Liver (tissue), 8 donors: ENCODE measurements at regions not wholly inside any gene's neighbourhood (a gene's known extent, or its start where the extent isn't known, plus 50 kb on each side); places are given as distances from the start of the nearest gene placed in this dataset.

Source experiments
- DNase-seq: peaks from one replicate; pipeline ENCODE4 v3.0.0-alpha.2; 2017; ENCODE audit warnings: low spot score
- H3K27ac ChIP-seq, 2 donors: one replicate each; pipeline ENCODE4 v1.7.0; 2013; ENCODE audit warnings: inconsistent platforms in 2 of 2, low read length in 2 of 2, control low read depth in 1 of 2, low read depth in 1 of 2, mild to moderate bottlenecking in 1 of 2
- H3K27me3 ChIP-seq, 4 donors: one replicate each; pipeline versions ENCODE4 v1.6.1 to v1.7.0; 2013; ENCODE audit warnings: low read length in 3 of 4, inconsistent platforms in 1 of 4, mild to moderate bottlenecking in 1 of 4, moderate library complexity in 1 of 4; ENCODE audit not compliant: control insufficient read depth in 4 of 4, insufficient read depth in 4 of 4
- H3K36me3 ChIP-seq, 4 donors: one replicate each; pipeline versions ENCODE4 v1.6.1 to v1.7.0; 2013; ENCODE audit warnings: low read length in 3 of 4, mild to moderate bottlenecking in 3 of 4, low read depth in 1 of 4, moderate library complexity in 1 of 4; ENCODE audit not compliant: control insufficient read depth in 4 of 4, insufficient read depth in 3 of 4
- H3K4me1 ChIP-seq, 4 donors: one replicate each; pipeline versions ENCODE4 v1.6.1 to v1.7.0; 2013; ENCODE audit warnings: low read length in 3 of 4, mild to moderate bottlenecking in 3 of 4, moderate library complexity in 1 of 4; ENCODE audit not compliant: control insufficient read depth in 4 of 4, insufficient read depth in 4 of 4
- H3K4me3 ChIP-seq, 3 donors: one replicate each; pipeline versions ENCODE4 v1.6.1 to v1.7.0; 2013; ENCODE audit warnings: low read length in 3 of 3, control low read depth in 1 of 3, low read depth in 1 of 3, mild to moderate bottlenecking in 1 of 3
- H3K9ac ChIP-seq, 2 donors: one replicate each; pipeline ENCODE4 v1.7.0; 2013; ENCODE audit warnings: low read length in 2 of 2, mild to moderate bottlenecking in 2 of 2, moderate library complexity in 2 of 2, control low read depth in 1 of 2, low read depth in 1 of 2
- H3K9me3 ChIP-seq, 4 donors: one replicate each; pipeline versions ENCODE4 v1.6.1 to v1.7.0; 2013; ENCODE audit warnings: low read length in 3 of 4; ENCODE audit not compliant: control insufficient read depth in 4 of 4
- EGR1 ChIP-seq, 2 donors: IDR thresholded peaks; 2 replicates each; pipeline ENCODE4 v1.6.1; 2016 to 2018; ENCODE audit warnings: antibody characterized with exemption in 2 of 2, low read depth in 2 of 2
- FOXA1 ChIP-seq: IDR thresholded peaks from 2 replicates; pipeline ENCODE4 v1.6.1; 2016; ENCODE audit warnings: antibody characterized with exemption
- FOXA2 ChIP-seq: IDR thresholded peaks from 2 replicates; pipeline ENCODE4 v1.6.1; 2016; ENCODE audit warnings: antibody characterized with exemption
- GABPA ChIP-seq, 2 donors: IDR thresholded peaks in 1 of 2; conservative IDR thresholded peaks in 1 of 2; 2 replicates each; pipeline ENCODE4 v1.6.1; 2016; ENCODE audit warnings: antibody characterized with exemption in 2 of 2, mild to moderate bottlenecking in 1 of 2, moderate library complexity in 1 of 2
- HNF4A ChIP-seq, 2 donors: conservative IDR thresholded peaks; 2 replicates each; pipeline ENCODE4 v1.6.1; 2016; ENCODE audit warnings: antibody characterized with exemption in 2 of 2, mild to moderate bottlenecking in 2 of 2
- HNF4G ChIP-seq: IDR thresholded peaks from 2 replicates; pipeline ENCODE4 v1.6.1; 2016; ENCODE audit warnings: antibody characterized with exemption
- JUND ChIP-seq, 2 donors: IDR thresholded peaks; 2 replicates each; pipeline ENCODE4 v1.6.1; 2016; ENCODE audit warnings: antibody characterized with exemption in 2 of 2
- NR2F2 ChIP-seq: IDR thresholded peaks from 2 replicates; pipeline ENCODE4 v1.6.1; 2016; ENCODE audit warnings: antibody characterized with exemption
- RAD21 ChIP-seq, 2 donors: IDR thresholded peaks; 2 replicates each; pipeline ENCODE4 v1.6.1; 2016; ENCODE audit warnings: antibody characterized with exemption in 2 of 2, mild to moderate bottlenecking in 2 of 2
- RXRA ChIP-seq, 2 donors: IDR thresholded peaks; 2 replicates each; pipeline ENCODE4 v1.6.1; 2017 to 2018; ENCODE audit warnings: antibody characterized with exemption in 2 of 2, mild to moderate bottlenecking in 1 of 2
- SP1 ChIP-seq: IDR thresholded peaks from 2 replicates; pipeline ENCODE4 v1.6.1; 2018; ENCODE audit warnings: antibody characterized with exemption, mild to moderate bottlenecking
- TAF1 ChIP-seq: conservative IDR thresholded peaks from 2 replicates; pipeline ENCODE4 v1.6.1; 2016; ENCODE audit warnings: antibody characterized with exemption, mild to moderate bottlenecking
- YY1 ChIP-seq: IDR thresholded peaks from 2 replicates; pipeline ENCODE4 v1.6.1; 2016; ENCODE audit warnings: antibody characterized with exemption, mild to moderate bottlenecking
- WGBS: extraction: QIAGEN DNeasy Blood & Tissue Kit; methylation state at CpG from one replicate; pipeline ENCODE4 v1.1.7; 2013; 5-methylcytosine and 5-hydroxymethylcytosine counted together
- TF ChIP-seq, protein P1 (sequence below): fragments of 150-350 bp; IDR thresholded peaks from 2 replicates; pipeline ENCODE4 v1.5.1; 2017; ENCODE audit warnings: improper control_type of control experiment, low read depth, low read length; ENCODE audit not compliant: missing input control
- TF ChIP-seq, protein P2 (sequence below): IDR thresholded peaks from 2 replicates; pipeline ENCODE4 v1.6.1; 2016; ENCODE audit warnings: antibody characterized with exemption, mild to moderate bottlenecking
- TF ChIP-seq, protein P3 (sequence below): IDR thresholded peaks from 2 replicates; pipeline ENCODE4 v1.6.1; 2016; ENCODE audit warnings: antibody characterized with exemption
- TF ChIP-seq, protein P4 (sequence below): IDR thresholded peaks from 2 replicates; pipeline ENCODE4 v1.6.1; 2016; ENCODE audit warnings: antibody characterized with exemption
- TF ChIP-seq, protein P5 (sequence below): IDR thresholded peaks from 2 replicates; pipeline ENCODE4 v1.6.1; 2016; ENCODE audit warnings: antibody characterized with exemption
- donor health status: healthy.
- donor health status: healthy.
- donor health status: healthy.
- donor health status: healthy.
- donor health status: healthy.

DNA sequence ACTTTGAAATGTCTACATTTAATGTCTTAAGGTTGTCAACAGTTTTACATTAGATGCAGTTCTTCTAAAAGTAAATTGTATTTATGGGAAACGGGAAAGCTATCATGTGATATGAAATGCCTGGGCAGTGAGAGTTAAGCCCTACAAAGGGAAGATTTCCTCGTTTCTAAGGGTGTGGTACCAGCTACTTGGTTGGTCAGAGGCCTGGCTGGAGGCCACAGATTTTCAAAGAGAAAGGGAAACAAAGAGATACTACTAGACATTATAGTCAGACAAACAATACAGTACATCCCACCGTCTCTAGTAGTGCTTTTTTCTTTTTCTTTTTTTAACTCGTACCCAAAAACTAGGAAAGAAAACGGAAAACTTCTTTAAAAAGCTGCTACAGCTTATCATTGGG is 467.8 kb downstream of the PCDH7 start:
- WGBS = 65% methylated on average over 5 of the region's 5 CpGs

DNA sequence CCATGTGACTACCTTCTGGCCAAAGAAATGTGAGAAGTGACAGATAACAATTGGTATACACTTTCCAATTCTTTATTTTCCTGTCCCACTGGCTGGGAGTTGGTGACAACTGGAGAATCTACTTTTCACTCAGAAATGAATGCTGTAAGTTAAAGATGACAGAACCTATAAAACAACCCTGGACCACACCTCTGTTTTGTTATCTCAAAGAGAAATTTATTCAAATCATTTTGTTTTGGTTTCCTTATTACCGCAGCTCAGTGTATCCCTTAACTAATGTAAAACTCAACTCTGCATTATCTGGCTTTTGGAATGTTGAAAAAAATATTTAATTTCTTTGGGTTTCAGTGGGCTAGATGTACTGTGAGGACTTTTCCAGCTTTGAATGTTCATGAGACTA is 469.8 kb downstream of the PCDH7 start:
- Histone ChIP-seq H3K36me3 (no peaks in the 10 kb centered on the region), H3K4me3 (no peak overlapping the region), H3K4me1 (no peaks in the 10 kb centered on the region), H3K27ac (no peak overlapping the region), H3K9ac (no peak overlapping the region), H3K9me3 (peaks cover 0 to 3% (median 0%) of the 10 kb centered on the region in 4 donors), H3K27me3 (no peaks in the 10 kb centered on the region)
- WGBS = 79% methylated on average over 1 of the region's 1 CpG
- no peak for DNase-seq
- TF ChIP-seq YY1 = no peak
- TF ChIP-seq, protein P1, sequence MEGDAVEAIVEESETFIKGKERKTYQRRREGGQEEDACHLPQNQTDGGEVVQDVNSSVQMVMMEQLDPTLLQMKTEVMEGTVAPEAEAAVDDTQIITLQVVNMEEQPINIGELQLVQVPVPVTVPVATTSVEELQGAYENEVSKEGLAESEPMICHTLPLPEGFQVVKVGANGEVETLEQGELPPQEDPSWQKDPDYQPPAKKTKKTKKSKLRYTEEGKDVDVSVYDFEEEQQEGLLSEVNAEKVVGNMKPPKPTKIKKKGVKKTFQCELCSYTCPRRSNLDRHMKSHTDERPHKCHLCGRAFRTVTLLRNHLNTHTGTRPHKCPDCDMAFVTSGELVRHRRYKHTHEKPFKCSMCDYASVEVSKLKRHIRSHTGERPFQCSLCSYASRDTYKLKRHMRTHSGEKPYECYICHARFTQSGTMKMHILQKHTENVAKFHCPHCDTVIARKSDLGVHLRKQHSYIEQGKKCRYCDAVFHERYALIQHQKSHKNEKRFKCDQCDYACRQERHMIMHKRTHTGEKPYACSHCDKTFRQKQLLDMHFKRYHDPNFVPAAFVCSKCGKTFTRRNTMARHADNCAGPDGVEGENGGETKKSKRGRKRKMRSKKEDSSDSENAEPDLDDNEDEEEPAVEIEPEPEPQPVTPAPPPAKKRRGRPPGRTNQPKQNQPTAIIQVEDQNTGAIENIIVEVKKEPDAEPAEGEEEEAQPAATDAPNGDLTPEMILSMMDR = no peak
- TF ChIP-seq, protein P2, sequence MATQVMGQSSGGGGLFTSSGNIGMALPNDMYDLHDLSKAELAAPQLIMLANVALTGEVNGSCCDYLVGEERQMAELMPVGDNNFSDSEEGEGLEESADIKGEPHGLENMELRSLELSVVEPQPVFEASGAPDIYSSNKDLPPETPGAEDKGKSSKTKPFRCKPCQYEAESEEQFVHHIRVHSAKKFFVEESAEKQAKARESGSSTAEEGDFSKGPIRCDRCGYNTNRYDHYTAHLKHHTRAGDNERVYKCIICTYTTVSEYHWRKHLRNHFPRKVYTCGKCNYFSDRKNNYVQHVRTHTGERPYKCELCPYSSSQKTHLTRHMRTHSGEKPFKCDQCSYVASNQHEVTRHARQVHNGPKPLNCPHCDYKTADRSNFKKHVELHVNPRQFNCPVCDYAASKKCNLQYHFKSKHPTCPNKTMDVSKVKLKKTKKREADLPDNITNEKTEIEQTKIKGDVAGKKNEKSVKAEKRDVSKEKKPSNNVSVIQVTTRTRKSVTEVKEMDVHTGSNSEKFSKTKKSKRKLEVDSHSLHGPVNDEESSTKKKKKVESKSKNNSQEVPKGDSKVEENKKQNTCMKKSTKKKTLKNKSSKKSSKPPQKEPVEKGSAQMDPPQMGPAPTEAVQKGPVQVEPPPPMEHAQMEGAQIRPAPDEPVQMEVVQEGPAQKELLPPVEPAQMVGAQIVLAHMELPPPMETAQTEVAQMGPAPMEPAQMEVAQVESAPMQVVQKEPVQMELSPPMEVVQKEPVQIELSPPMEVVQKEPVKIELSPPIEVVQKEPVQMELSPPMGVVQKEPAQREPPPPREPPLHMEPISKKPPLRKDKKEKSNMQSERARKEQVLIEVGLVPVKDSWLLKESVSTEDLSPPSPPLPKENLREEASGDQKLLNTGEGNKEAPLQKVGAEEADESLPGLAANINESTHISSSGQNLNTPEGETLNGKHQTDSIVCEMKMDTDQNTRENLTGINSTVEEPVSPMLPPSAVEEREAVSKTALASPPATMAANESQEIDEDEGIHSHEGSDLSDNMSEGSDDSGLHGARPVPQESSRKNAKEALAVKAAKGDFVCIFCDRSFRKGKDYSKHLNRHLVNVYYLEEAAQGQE = no peak
- TF ChIP-seq TAF1 = no peak
- no peak for TF ChIP-seq EGR1 (IDR thresholded peaks at IDR 0.05; ENCODE audit: low read depth in 2 of 2)
- no peak for TF ChIP-seq RAD21 (IDR thresholded peaks at IDR 0.05)

More for the DNA sequence above, 467.8 kb downstream of the PCDH7 start:
- Histone ChIP-seq H3K9me3 (peaks cover 0 to 5% (median 0%) of the 10 kb centered on the region in 4 donors), H3K4me3 (no peak overlapping the region), H3K27ac (no peak overlapping the region), H3K36me3 (no peaks in the 10 kb centered on the region), H3K27me3 (no peaks in the 10 kb centered on the region), H3K9ac (no peak overlapping the region), H3K4me1 (no peaks in the 10 kb centered on the region)
- TF ChIP-seq, protein P3, sequence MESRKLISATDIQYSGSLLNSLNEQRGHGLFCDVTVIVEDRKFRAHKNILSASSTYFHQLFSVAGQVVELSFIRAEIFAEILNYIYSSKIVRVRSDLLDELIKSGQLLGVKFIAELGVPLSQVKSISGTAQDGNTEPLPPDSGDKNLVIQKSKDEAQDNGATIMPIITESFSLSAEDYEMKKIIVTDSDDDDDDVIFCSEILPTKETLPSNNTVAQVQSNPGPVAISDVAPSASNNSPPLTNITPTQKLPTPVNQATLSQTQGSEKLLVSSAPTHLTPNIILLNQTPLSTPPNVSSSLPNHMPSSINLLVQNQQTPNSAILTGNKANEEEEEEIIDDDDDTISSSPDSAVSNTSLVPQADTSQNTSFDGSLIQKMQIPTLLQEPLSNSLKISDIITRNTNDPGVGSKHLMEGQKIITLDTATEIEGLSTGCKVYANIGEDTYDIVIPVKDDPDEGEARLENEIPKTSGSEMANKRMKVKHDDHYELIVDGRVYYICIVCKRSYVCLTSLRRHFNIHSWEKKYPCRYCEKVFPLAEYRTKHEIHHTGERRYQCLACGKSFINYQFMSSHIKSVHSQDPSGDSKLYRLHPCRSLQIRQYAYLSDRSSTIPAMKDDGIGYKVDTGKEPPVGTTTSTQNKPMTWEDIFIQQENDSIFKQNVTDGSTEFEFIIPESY = no peak
- TF ChIP-seq GABPA (IDR thresholded peaks at IDR 0.05 in 1 of 2, conservative IDR thresholded peaks at IDR 0.05 in 1 of 2) (no peak), TAF1 (no peak), YY1 (no peak), FOXA2 (no peak), RAD21 (IDR thresholded peaks at IDR 0.05) (no peak), NR2F2 (no peak), HNF4G (no peak), EGR1 (IDR thresholded peaks at IDR 0.05; ENCODE audit: low read depth in 2 of 2) (no peak), RXRA (IDR thresholded peaks at IDR 0.05) (no peak), SP1 (no peak), HNF4A (conservative IDR thresholded peaks at IDR 0.05) (no peak), FOXA1 (no peak), JUND (IDR thresholded peaks at IDR 0.05) (no peak)
- TF ChIP-seq, protein P2 = no peak
- TF ChIP-seq, protein P4, sequence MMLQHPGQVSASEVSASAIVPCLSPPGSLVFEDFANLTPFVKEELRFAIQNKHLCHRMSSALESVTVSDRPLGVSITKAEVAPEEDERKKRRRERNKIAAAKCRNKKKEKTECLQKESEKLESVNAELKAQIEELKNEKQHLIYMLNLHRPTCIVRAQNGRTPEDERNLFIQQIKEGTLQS = no peak
- TF ChIP-seq, protein P1 = no peak
- TF ChIP-seq, protein P5, sequence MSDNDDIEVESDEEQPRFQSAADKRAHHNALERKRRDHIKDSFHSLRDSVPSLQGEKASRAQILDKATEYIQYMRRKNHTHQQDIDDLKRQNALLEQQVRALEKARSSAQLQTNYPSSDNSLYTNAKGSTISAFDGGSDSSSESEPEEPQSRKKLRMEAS = no peak
- DNase-seq = no peak
